ENCODE measurements at regions not wholly inside any gene's neighbourhood (a gene's known extent, or its start where the extent isn't known, plus 50 kb on each side); places are given as distances from the start of the nearest gene placed in this dataset.

- TF ChIP-seq ZFX (IDR thresholded peaks at IDR 0.05) (no peak), EZH2 (IDR thresholded peaks at IDR 0.05) (no peak), POLR2A (IDR thresholded peaks at IDR 0.05; ENCODE audit: borderline replicate concordance, extremely low read depth, insufficient read depth, insufficient read length) (no peak), RAD21 (IDR thresholded peaks at IDR 0.05; ENCODE audit: low read depth) (no peak), CEBPB (IDR thresholded peaks at IDR 0.05; ENCODE audit: low read depth) (no peak), POLR2AphosphoS5 (IDR thresholded peaks at IDR 0.05; ENCODE audit: low read depth, low read length) (no peak), SP1 (IDR thresholded peaks at IDR 0.05; ENCODE audit: low read depth) (no peak)
- TF ChIP-seq, protein P1, sequence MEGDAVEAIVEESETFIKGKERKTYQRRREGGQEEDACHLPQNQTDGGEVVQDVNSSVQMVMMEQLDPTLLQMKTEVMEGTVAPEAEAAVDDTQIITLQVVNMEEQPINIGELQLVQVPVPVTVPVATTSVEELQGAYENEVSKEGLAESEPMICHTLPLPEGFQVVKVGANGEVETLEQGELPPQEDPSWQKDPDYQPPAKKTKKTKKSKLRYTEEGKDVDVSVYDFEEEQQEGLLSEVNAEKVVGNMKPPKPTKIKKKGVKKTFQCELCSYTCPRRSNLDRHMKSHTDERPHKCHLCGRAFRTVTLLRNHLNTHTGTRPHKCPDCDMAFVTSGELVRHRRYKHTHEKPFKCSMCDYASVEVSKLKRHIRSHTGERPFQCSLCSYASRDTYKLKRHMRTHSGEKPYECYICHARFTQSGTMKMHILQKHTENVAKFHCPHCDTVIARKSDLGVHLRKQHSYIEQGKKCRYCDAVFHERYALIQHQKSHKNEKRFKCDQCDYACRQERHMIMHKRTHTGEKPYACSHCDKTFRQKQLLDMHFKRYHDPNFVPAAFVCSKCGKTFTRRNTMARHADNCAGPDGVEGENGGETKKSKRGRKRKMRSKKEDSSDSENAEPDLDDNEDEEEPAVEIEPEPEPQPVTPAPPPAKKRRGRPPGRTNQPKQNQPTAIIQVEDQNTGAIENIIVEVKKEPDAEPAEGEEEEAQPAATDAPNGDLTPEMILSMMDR (IDR thresholded peaks at IDR 0.05 in 2 of 3, conservative IDR thresholded peaks at IDR 0.05 in 1 of 3; ENCODE audit: borderline replicate concordance in 1 of 3, insufficient read depth in 1 of 3, low read depth in 2 of 3, low read length in 2 of 3), result no peak
- TF ChIP-seq, protein P2, sequence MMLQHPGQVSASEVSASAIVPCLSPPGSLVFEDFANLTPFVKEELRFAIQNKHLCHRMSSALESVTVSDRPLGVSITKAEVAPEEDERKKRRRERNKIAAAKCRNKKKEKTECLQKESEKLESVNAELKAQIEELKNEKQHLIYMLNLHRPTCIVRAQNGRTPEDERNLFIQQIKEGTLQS (IDR thresholded peaks at IDR 0.05), result no peak
These were observed 429.9 kb downstream of the HS3ST3B1 start for GRCh38 chr17:14730821-14731220.
